GM12873 (cell line): ENCODE measurements at regions not wholly inside any gene's neighbourhood (a gene's known extent, or its start where the extent isn't known, plus 50 kb on each side); places are given as distances from the start of the nearest gene placed in this dataset.

Experiments used
- CTCF ChIP-seq: IDR thresholded peaks from 2 replicates; pipeline ENCODE4 v1.5.1; 2012; ENCODE audit warnings: low read depth, mild to moderate bottlenecking, moderate library complexity, low read length, control low read depth; ENCODE audit not compliant: insufficient read depth; ENCODE audit errors: missing control alignments

- TF ChIP-seq CTCF = no peak
These were observed 77.3 kb upstream of the CDH5 start for GRCh38 chr16:66289051-66289680.

- TF ChIP-seq CTCF = no peak
These were observed 78.6 kb upstream of the CDH5 start for GRCh38 chr16:66287926-66288325.

- no peak for TF ChIP-seq CTCF
These were observed 79.1 kb upstream of the CDH5 start for GRCh38 chr16:66287416-66287815.

GRCh38 chr16:66286527-66286926 is 80.0 kb upstream of the CDH5 start:
- no peak for TF ChIP-seq CTCF

GRCh38 chr16:66278604-66279262 is 87.8 kb upstream of the CDH5 start:
- peak; percentile 17 for TF ChIP-seq CTCF

GRCh38 chr16:66278111-66278531 is 88.4 kb upstream of the CDH5 start:
- no peak for TF ChIP-seq CTCF

GRCh38 chr16:66277311-66278070 is 89.0 kb upstream of the CDH5 start:
- no peak for TF ChIP-seq CTCF
